ENCODE measurements at regions not wholly inside any gene's neighbourhood (a gene's known extent, or its start where the extent isn't known, plus 50 kb on each side); places are given as distances from the start of the nearest gene placed in this dataset.

DNA sequence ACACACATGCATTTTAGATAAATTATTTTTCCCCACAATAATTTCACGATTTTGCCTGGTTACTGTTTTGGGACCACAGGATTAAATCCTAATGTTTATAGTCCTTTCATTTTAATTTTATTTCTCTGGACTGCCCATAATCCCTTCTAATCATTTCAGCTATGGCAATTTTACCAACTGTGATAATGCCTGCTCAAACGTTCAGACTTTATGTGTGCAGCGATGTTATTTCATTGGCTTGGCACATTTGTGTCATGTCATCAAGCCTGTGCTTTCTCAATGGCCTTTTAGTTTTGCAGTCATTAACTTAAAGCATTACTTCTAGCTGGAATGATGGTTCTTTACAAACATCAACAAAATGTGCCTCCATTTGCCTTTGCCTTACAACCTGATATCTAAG is 140.6 kb upstream of the HSF2 start:
- ChIA-PET CTCF (ENCODE audit: low intra/inter-chr PET ratio) (no interaction called here), POLR2A (interaction anchor here (1.2 kb wide), 1 partner anchor 10 kb away, joined by 5 read pairs; no protein-coding TSS in a partner anchor)
- H3K27me3 ChIP-seq (ENCODE audit: control insufficient read depth in 2 of 2, insufficient read depth in 2 of 2, low read length in 2 of 2) = no peaks in the 10 kb centered on the region
- no peak overlapping the region for H3K9ac ChIP-seq (ENCODE audit: insufficient read depth in 1 of 2, low read depth in 2 of 2, low read length in 2 of 2)
- H3K4me3 ChIP-seq = no peak overlapping the region
- ATAC-seq (no peak), FAIRE-seq (no peak), DNase-seq (ENCODE audit: extremely low read depth in 1 of 4, low spot score in 3 of 4) (no peak)
- H3K27ac ChIP-seq (ENCODE audit: extremely low read depth, low read depth, low read length) = no peak overlapping the region
- H4K20me1 ChIP-seq (replicated peaks; ENCODE audit: control insufficient read depth, insufficient read depth, low read length) = no peaks in the 10 kb centered on the region
- peaks cover 3% of the 10 kb centered on the region; the same call in 1 of the 2 replicates for H3K9me3 ChIP-seq (replicated peaks; ENCODE audit: control insufficient read depth, insufficient read depth, low read depth, low read length)
- WGBS (ENCODE audit: insufficient coverage, low coverage, missing lambda C conversion rate) = 0% methylated on average over 3 of the region's 3 CpGs
- no TSS peak for BruUV-seq (replicated peaks)
- intact Hi-C loops (cut with micrococcal nuclease) (no loop called here), in situ Hi-C loops (cut with MboI) (no loop called here)
- no peak for TF ChIP-seq CBFA2T2 (conservative IDR thresholded peaks at IDR 0.05)
- no peak for TF ChIP-seq NFIX (CRISPR knock-in tag; IDR thresholded peaks at IDR 0.05; ENCODE audit: low read depth)
- no peak for TF ChIP-seq NONO (IDR thresholded peaks at IDR 0.05; ENCODE audit: low read depth in 2 of 2, low read length in 1 of 2)
- no peak for TF ChIP-seq ZFX (CRISPR knock-in tag; IDR thresholded peaks at IDR 0.05)
- TF ChIP-seq CBX8 (IDR thresholded peaks at IDR 0.05; ENCODE audit: borderline replicate concordance, extremely low read depth, low read depth, low read length, poor library complexity, severe bottlenecking) = no peak
- no peak for TF ChIP-seq ARHGAP35 (IDR thresholded peaks at IDR 0.05; ENCODE audit: partially characterized antibody)
- no peak for TF ChIP-seq GABPB1 (CRISPR knock-in tag; IDR thresholded peaks at IDR 0.05)
- no peak for TF ChIP-seq CBX2 (IDR thresholded peaks at IDR 0.05; ENCODE audit: insufficient read depth, low read length, poor library complexity, severe bottlenecking)
- no peaks in the 10 kb centered on the region for H3K9me1 ChIP-seq (ENCODE audit: control insufficient read depth, insufficient read depth, low read length)
- H3K4me2 ChIP-seq (ENCODE audit: insufficient read depth, low read length) = no peak overlapping the region
- H2AFZ ChIP-seq (ENCODE audit: low read depth, low read length) = no peak overlapping the region
- H3K79me2 ChIP-seq (ENCODE audit: control insufficient read depth, insufficient read depth, low read length) = no peaks in the 10 kb centered on the region
- H3K4me1 ChIP-seq (replicated peaks in 1 of 2; ENCODE audit: control insufficient read depth in 2 of 2, insufficient read depth in 2 of 2, low read length in 2 of 2) = no peaks in the 10 kb centered on the region
- H3K36me3 ChIP-seq (ENCODE audit: control insufficient read depth, insufficient read depth, low read length) = no peaks in the 10 kb centered on the region

Data from K562 (cell line).